Ovary (tissue), 7 donors: ENCODE measurements at regions not wholly inside any gene's neighbourhood (a gene's known extent, or its start where the extent isn't known, plus 50 kb on each side); places are given as distances from the start of the nearest gene placed in this dataset.
A peak's percentile ranks its signal among the peaks of the same experiment; 100 is the strongest.

Experiments used
- DNase-seq, 5 donors: peaks; one replicate each; pipeline ENCODE4 v3.0.0-alpha.2; 2019 to 2020
- H3K27ac ChIP-seq, 2 donors: fragments of 200-600 bp; one replicate each; pipeline versions ENCODE4 v1.5.1 to v1.8.0; 2019 to 2022
- H3K27me3 ChIP-seq: fragments of 200-600 bp; one replicate; pipeline ENCODE4 v1.8.0; 2022
- H3K36me3 ChIP-seq: fragments of 200-600 bp; sonication (generic); one replicate; pipeline ENCODE4 v1.5.1; 2019
- H3K4me1 ChIP-seq: one replicate; pipeline ENCODE4 v1.8.1; 2013; ENCODE audit warnings: mild to moderate bottlenecking, moderate library complexity; ENCODE audit not compliant: insufficient read depth
- H3K4me3 ChIP-seq: fragments of 200-600 bp; sonication (generic); one replicate; pipeline ENCODE4 v1.5.1; 2017
- H3K9me3 ChIP-seq, 2 donors: fragments of 200-600 bp in 1 of 2; sonication (generic) in 1 of 2; one replicate each; pipeline versions ENCODE4 v1.5.1 to v1.8.1; 2013 to 2019; ENCODE audit warnings: mild to moderate bottlenecking in 1 of 2, moderate library complexity in 1 of 2
- EP300 ChIP-seq: sonication (generic); formaldehyde crosslinking; IDR thresholded peaks from one replicate; pipeline ENCODE4 v1.6.1; 2017; ENCODE audit warnings: antibody characterized with exemption
- POLR2A ChIP-seq: fragments of 450-650 bp; IDR thresholded peaks from one replicate; pipeline ENCODE4 v1.6.1; 2017; ENCODE audit warnings: antibody characterized with exemption, mild to moderate bottlenecking, moderate library complexity
- WGBS, 3 donors: extraction: QIAGEN DNeasy Blood & Tissue Kit in 1 of 3; methylation state at CpG; one replicate each; pipeline versions ENCODE4 v1.1.5 to v1.1.7; 2013 to 2017; 5-methylcytosine and 5-hydroxymethylcytosine counted together
- intact Hi-C, 4 donors: fragments of 100-400 bp; cut with DNase I; formaldehyde crosslinking; loops; one replicate each; pipeline versions ENCODE4 v1.11.0 to v1.15.1; 2022 to 2023
- TF ChIP-seq, protein P1 (sequence below), 3 donors: fragments of 450-650 bp in 2 of 3; fragments of 200-600 bp in 1 of 3; IDR thresholded peaks; one replicate each; pipeline versions ENCODE4 v1.5.1 to v1.8.0; 2016 to 2022; ENCODE audit warnings: antibody characterized with exemption in 3 of 3, mild to moderate bottlenecking in 1 of 3
- donor health status: DM: no; HTN: no; CAD: no; lungs with moderate emphysema.
- donor health status: DM: no; HTN: no; CAD: no.
- donor health status: Bipolar disorder and iron deficiency.
- donor health status: DM: no; HTN: no; CAD: no.
- donor health status: DM: yes; HTN: yes; CAD: no.

DNA sequence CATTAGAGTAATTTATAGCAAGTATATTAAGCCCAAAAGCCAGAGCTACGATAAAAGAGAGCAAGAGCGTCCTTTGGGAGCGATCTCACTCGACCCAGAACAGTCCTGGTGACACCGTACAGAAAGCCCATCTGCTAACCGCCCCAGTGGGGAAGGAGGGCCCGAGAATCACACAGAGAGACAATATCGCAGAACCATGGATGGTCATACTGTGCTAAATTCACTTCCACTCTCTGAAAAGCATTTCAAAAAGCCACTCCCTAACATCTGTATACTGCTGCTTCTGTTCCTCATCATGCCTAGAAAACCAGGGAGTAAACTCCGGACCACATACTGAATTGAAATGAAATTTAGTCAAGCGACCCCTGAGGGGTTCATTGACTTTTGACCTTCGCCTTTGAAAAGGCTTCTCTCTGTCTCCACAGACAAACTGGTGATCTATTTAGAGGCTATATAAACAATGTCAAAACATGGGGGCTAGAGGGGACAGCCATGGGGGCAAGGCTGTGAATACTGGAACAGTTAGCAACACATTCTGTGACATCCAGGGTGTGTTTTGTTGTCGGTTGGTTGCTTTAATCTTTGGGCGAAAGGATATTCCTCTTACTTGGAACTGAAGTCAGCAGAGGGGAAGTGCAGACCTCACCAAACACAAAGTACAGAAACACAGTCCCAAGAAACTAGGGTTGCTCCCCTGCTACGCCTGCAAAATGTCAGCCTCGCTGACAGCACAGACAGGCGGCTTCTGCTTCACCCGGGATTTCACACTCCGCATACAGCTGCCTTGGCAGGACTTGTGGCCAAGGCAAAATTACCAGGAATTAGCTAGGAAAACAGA lies 129.0 kb upstream of the RASGEF1B start:
- peak; percentile 15 to 39 (median 33) for DNase-seq
- H3K9me3 ChIP-seq: no peaks in the 10 kb centered on the region
- H3K4me3 ChIP-seq: no peak overlapping the region
- no peaks in the 10 kb centered on the region for H3K36me3 ChIP-seq
- no peak for TF ChIP-seq POLR2A
- TF ChIP-seq EP300: no peak
- TF ChIP-seq, protein P1, sequence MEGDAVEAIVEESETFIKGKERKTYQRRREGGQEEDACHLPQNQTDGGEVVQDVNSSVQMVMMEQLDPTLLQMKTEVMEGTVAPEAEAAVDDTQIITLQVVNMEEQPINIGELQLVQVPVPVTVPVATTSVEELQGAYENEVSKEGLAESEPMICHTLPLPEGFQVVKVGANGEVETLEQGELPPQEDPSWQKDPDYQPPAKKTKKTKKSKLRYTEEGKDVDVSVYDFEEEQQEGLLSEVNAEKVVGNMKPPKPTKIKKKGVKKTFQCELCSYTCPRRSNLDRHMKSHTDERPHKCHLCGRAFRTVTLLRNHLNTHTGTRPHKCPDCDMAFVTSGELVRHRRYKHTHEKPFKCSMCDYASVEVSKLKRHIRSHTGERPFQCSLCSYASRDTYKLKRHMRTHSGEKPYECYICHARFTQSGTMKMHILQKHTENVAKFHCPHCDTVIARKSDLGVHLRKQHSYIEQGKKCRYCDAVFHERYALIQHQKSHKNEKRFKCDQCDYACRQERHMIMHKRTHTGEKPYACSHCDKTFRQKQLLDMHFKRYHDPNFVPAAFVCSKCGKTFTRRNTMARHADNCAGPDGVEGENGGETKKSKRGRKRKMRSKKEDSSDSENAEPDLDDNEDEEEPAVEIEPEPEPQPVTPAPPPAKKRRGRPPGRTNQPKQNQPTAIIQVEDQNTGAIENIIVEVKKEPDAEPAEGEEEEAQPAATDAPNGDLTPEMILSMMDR (IDR thresholded peaks at IDR 0.05): no peak
- no peak overlapping the region for H3K27ac ChIP-seq
- intact Hi-C loops: no loop called here
- H3K27me3 ChIP-seq: no peaks in the 10 kb centered on the region
- 65 to 68% (median 66%) methylated on average over 18 of the region's 18 CpGs for WGBS, 3 donors
- peaks cover 3% of the 10 kb centered on the region for H3K4me1 ChIP-seq

DNA sequence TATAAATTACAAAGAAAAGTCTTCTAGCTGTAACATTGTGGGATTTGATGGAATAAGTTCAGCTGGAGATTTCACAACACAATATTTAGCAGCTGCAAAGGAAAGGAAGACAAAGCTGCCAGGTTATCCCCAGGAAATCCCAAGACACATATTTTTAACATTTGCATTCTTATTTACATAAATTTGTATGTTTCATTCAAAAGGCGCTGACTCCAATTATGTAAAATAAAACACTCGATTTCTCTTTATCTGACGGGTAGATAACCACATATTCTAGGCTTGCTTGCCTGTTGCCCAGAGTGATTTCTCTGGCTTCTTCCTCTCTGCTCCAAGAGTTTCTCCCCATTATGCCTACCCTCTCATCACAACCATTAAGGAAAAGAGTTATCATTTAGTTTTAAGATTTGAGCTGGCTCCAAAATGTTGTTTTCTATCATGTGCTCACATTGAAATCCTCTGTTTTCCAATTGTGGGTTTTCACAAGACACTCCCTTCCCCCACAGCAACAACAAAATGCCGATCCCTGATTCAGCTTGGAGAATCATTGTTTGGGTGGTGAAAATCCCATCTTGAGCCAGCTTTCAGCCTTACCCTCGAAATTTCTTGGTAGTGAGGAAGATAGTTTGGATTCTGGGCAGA lies 128.2 kb upstream of the RASGEF1B start:
- H3K4me1 ChIP-seq: peaks cover 3% of the 10 kb centered on the region
- intact Hi-C loops: no loop called here

DNA sequence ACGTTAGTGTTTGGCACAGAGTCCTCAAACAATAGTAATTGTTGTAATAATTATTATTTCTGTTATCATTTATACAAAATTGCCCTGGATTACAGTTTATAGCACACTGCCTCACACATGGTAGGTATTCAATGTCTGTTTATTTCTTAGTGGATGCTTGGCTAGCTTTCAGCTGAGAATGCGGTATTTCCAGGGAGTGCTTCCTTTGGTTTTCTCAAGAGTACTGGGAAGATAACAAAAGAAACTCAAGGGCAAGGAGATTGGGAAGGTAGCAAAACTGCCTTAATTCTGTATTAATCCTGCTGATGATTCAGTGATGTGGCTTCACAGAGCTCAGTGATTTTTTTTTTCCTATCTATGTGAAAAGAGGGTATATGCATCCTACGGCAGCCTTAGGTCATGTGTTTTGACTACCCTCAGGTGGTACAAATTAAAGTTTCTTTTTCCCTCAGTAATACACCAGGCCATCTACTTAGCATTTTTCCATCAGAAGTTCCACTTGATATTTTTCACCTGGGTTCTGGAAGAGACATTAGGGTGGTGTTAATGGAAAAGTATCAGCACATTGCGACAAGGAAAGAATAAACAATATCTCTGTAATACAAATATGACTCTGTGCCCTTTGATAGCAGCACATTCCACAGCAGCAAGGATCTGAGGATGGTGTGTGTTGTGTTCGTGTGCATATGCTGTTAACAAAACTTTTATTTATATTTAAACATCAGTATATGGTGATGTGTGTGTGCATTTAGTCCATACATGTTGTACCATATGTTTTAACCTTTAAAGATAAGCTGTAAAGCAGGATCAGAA lies 124.3 kb upstream of the RASGEF1B start:
- Histone ChIP-seq H3K36me3 (no peaks in the 10 kb centered on the region), H3K9me3 (no peaks in the 10 kb centered on the region), H3K27me3 (no peaks in the 10 kb centered on the region), H3K27ac (no peak overlapping the region), H3K4me1 (peaks cover 2% of the 10 kb centered on the region), H3K4me3 (no peak overlapping the region)
- WGBS, 3 donors: 11 to 25% (median 22%) methylated on average over 5 of the region's 5 CpGs
- intact Hi-C loops: no loop called here
- DNase-seq: no peak
- TF ChIP-seq, protein P1 (IDR thresholded peaks at IDR 0.05): no peak
- TF ChIP-seq EP300 (no peak), POLR2A (no peak)

More for the DNA sequence above, 128.2 kb upstream of the RASGEF1B start:
- DNase-seq: no peak
- H3K27ac ChIP-seq: no peak overlapping the region
- TF ChIP-seq EP300 (no peak), POLR2A (no peak)
- TF ChIP-seq, protein P1 (IDR thresholded peaks at IDR 0.05): no peak
- WGBS, 3 donors: 13 to 24% (median 20%) methylated on average over 5 of the region's 5 CpGs
- no peaks in the 10 kb centered on the region for H3K27me3 ChIP-seq
- H3K9me3 ChIP-seq: no peaks in the 10 kb centered on the region
- H3K36me3 ChIP-seq: no peaks in the 10 kb centered on the region
- no peak overlapping the region for H3K4me3 ChIP-seq

DNA sequence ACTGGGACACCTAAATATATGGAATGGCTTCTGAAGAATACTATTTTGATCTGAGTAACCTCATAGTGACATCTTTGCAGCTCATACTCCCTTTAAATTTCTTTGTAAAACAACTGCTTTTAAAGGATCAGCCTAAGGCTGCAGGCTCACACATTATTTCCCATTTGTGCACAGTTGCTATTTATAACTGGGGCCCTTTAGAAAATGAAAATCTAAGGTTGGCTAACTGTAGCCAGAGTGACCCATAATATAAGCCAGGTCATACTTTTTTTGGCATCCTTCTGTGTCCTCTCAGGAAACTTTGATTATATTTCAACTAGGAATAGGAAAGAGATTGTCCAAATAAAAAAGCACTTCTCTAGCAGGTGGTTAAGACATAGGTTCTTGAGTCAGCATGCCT lies 123.6 kb upstream of the RASGEF1B start:
- intact Hi-C loops: no loop called here
- Histone ChIP-seq H3K4me1 (peaks cover 2% of the 10 kb centered on the region), H3K9me3 (no peaks in the 10 kb centered on the region), H3K27ac (no peak overlapping the region), H3K4me3 (no peak overlapping the region), H3K36me3 (no peaks in the 10 kb centered on the region), H3K27me3 (no peaks in the 10 kb centered on the region)
- TF ChIP-seq POLR2A (no peak), EP300 (no peak)
- TF ChIP-seq, protein P1 (IDR thresholded peaks at IDR 0.05): no peak
- no peak for DNase-seq
